ENCODE measurements at regions not wholly inside any gene's neighbourhood (a gene's known extent, or its start where the extent isn't known, plus 50 kb on each side); places are given as distances from the start of the nearest gene placed in this dataset.

DNA sequence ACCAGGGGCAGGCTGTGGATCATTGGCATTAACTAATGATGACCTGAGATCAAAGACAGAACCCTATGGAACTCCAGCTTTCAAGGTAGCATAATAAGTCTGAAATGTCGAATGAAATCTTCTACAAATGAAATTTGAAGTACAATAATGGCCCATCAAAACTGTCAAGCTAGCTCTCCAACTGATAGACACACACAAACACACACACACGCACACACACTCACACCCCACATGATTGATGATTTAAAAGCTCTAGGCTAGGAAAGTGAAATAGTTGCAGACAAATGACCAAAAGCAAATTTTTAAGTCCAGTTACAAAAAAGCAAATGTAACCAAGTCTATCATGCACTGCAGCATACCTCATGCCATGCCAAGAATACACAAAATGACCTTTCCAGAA is 655.7 kb downstream of the C4orf33 start:
- TF ChIP-seq, protein P1, sequence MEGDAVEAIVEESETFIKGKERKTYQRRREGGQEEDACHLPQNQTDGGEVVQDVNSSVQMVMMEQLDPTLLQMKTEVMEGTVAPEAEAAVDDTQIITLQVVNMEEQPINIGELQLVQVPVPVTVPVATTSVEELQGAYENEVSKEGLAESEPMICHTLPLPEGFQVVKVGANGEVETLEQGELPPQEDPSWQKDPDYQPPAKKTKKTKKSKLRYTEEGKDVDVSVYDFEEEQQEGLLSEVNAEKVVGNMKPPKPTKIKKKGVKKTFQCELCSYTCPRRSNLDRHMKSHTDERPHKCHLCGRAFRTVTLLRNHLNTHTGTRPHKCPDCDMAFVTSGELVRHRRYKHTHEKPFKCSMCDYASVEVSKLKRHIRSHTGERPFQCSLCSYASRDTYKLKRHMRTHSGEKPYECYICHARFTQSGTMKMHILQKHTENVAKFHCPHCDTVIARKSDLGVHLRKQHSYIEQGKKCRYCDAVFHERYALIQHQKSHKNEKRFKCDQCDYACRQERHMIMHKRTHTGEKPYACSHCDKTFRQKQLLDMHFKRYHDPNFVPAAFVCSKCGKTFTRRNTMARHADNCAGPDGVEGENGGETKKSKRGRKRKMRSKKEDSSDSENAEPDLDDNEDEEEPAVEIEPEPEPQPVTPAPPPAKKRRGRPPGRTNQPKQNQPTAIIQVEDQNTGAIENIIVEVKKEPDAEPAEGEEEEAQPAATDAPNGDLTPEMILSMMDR (IDR thresholded peaks at IDR 0.05; ENCODE audit: insufficient read depth, low read length, severe bottlenecking): no peak
- FAIRE-seq (no peak), DNase-seq (ENCODE audit: low read depth) (no peak)
- no peaks in the 10 kb centered on the region for H3K36me3 ChIP-seq (ENCODE audit: control insufficient read depth, insufficient read depth, low read length)
- no peaks in the 10 kb centered on the region for H3K27me3 ChIP-seq (ENCODE audit: control insufficient read depth, insufficient read depth, low read length)
- H3K4me3 ChIP-seq (ENCODE audit: low read depth, low read length): no peak overlapping the region

DNA sequence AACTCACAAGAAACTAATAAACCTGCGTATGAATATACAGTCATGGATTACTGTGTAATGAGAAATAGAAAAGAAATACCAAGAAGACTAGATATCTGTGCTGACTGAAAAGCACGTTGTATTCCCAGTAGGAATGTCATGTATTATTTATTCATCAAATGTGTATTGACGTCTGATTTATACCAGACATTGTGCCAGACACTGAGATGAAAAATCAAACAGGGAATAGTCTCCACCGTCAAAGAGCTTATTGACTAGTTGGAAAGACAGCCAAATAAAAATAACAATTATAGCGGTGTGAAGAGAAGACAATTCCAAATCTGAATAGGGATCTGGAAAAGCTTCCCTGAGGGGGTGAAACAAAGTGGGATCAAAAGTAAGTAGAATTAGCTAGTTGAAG is 687.6 kb downstream of the C4orf33 start:
- FAIRE-seq (no peak), DNase-seq (ENCODE audit: low read depth) (no peak)
- H3K4me3 ChIP-seq (ENCODE audit: low read depth, low read length): no peak overlapping the region
- TF ChIP-seq, protein P1 (IDR thresholded peaks at IDR 0.05; ENCODE audit: insufficient read depth, low read length, severe bottlenecking): no peak
- H3K27me3 ChIP-seq (ENCODE audit: control insufficient read depth, insufficient read depth, low read length): no peaks in the 10 kb centered on the region
- H3K36me3 ChIP-seq (ENCODE audit: control insufficient read depth, insufficient read depth, low read length): no peaks in the 10 kb centered on the region

DNA sequence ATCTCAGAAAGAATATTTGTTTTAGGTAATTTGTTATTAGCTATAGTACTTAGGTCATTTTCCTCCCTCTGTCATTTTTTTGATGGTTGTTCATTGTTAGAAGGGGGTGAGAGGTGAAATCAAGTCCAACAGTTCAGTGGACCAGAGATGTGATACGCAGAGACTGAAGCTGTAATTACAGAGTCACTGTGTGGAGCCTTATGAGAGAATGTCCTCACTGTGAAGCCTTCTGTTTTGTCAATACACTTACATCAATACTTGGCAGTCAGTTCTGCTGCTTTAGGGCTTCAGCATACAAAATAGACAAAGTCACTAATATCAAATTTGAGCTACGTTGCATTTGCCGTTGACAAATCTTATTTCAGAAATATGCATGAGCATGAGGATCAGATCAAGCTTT is 692.5 kb downstream of the C4orf33 start:
- TF ChIP-seq, protein P1 (IDR thresholded peaks at IDR 0.05; ENCODE audit: insufficient read depth, low read length, severe bottlenecking): no peak
- DNase-seq (ENCODE audit: low read depth) (no peak), FAIRE-seq (no peak)
- no peaks in the 10 kb centered on the region for H3K27me3 ChIP-seq (ENCODE audit: control insufficient read depth, insufficient read depth, low read length)
- H3K4me3 ChIP-seq (ENCODE audit: low read depth, low read length): no peak overlapping the region
- H3K36me3 ChIP-seq (ENCODE audit: control insufficient read depth, insufficient read depth, low read length): no peaks in the 10 kb centered on the region

DNA sequence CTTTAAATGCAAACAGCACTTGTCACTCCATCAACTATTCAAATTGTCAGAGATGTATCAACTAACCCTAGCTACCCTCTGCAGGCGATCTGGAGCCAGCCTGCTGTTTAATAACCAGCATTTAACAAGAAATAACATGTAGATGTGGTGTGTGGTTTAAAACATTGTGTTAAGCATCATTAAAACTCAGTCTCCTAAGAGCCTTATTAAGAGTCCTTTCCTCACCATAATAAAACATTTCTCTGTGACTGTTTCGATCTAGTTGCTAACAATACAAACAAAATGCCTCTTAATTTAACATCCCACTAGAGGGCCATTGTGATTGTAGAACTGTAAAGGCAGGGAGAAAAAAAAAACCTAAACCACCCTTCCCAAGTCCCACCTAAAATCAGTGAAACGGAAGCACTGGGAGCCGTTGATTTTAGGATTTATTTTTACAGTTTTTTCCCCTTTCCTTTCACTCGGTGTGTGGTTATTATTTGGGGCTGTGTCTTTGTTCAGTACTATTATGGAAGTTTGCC is 708.6 kb downstream of the C4orf33 start:
- FAIRE-seq: no peak
- DNase-seq (ENCODE audit: low read depth): no peak
- Histone ChIP-seq H3K27me3 (ENCODE audit: control insufficient read depth, insufficient read depth, low read length) (no peaks in the 10 kb centered on the region), H3K4me3 (ENCODE audit: low read depth, low read length) (no peak overlapping the region), H3K36me3 (ENCODE audit: control insufficient read depth, insufficient read depth, low read length) (no peaks in the 10 kb centered on the region)
- TF ChIP-seq, protein P1 (IDR thresholded peaks at IDR 0.05; ENCODE audit: insufficient read depth, low read length, severe bottlenecking): no peak

DNA sequence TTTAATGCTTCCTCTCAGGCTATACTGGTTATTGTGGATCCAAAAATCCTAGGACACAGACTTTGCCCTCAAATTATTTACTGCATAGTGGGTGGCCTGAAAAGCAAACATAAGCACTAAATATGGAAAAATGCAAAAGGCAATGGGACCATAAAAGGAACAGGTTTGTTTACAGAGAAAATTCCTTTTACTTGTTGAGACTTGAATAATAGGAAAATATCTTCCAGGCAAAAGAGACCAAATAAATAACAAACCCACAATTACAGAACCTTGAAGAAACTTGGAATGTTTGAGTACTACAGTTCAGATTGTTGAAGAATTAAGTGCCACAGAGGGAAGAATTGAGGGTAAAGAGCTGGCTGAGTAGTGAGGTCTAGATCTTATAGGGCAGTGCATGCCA is 711.0 kb downstream of the C4orf33 start:
- FAIRE-seq (no peak), DNase-seq (ENCODE audit: low read depth) (peak; percentile 56)
- Histone ChIP-seq H3K27me3 (ENCODE audit: control insufficient read depth, insufficient read depth, low read length) (no peaks in the 10 kb centered on the region), H3K36me3 (ENCODE audit: control insufficient read depth, insufficient read depth, low read length) (no peaks in the 10 kb centered on the region), H3K4me3 (ENCODE audit: low read depth, low read length) (no peak overlapping the region)
- TF ChIP-seq, protein P1 (IDR thresholded peaks at IDR 0.05; ENCODE audit: insufficient read depth, low read length, severe bottlenecking): no peak

DNA sequence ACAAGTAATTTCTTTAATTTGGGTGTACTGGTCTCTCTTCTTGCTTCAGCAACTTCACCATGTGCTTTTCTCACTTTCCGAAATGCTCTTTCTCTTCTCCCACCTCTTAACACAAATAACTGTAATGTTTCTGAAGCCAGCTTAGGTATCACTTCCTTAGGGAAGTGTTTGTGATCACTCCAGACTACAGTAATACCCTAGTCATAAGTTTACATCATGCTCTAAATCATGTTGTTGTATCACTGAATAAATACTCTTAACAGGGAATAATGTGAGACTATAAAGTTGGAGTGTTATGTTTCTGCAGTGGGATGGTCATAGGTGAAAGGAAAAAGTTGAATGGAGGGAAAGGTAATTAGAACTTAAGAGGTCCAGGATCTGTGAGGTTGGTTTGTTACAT is 712.3 kb downstream of the C4orf33 start:
- Histone ChIP-seq H3K4me3 (ENCODE audit: low read depth, low read length) (no peak overlapping the region), H3K27me3 (ENCODE audit: control insufficient read depth, insufficient read depth, low read length) (no peaks in the 10 kb centered on the region), H3K36me3 (ENCODE audit: control insufficient read depth, insufficient read depth, low read length) (no peaks in the 10 kb centered on the region)
- TF ChIP-seq, protein P1 (IDR thresholded peaks at IDR 0.05; ENCODE audit: insufficient read depth, low read length, severe bottlenecking): no peak
- FAIRE-seq: no peak
- DNase-seq (ENCODE audit: low read depth): peak; percentile 70
